DMS153 treated with DMSO at 0.1 percent for 48 hours (cell line): ENCODE measurements at regions not wholly inside any gene's neighbourhood (a gene's known extent, or its start where the extent isn't known, plus 50 kb on each side); places are given as distances from the start of the nearest gene placed in this dataset.

Experiments
- DNase-seq: peaks from one replicate; lab custom pipeline; 2025; ENCODE audit not compliant: unreplicated experiment; lab: John Stamatoyannopoulos, UW

DNA sequence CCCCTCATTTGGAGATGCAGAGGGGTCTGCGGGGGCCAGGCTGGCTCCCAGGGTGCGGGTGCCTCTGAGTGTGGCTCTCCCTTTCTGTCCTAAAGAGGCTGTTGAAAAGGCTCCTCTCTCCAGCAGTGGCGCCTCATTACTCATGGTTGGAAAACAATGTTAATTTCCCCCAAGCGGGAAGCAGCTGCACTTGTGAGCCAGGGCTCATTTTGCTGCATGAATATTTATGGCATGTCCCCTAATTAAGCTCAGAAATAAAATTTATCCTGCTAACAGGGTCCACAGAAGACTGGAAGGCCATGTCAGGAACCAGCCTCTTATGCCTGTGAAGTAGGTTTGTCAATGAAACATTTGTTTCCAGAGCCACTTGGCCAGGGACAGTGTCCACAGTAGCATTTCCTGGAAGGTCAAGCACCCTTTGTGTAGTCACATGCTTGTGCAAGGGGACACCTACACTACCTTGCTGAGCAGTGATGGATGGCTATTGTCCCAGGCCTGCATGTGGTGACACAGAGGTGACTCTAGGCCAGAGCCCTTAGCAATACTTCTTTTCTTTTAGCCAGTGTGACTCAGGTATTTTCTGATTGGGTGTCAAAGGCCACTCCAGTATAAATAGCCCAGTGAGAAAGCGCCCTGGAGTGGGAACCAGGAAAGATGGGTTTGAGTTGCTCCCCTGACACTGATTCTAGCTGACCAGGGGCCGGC lies 259.0 kb downstream of the FOXD2 start:
- peak; percentile 79 for DNase-seq

DNA sequence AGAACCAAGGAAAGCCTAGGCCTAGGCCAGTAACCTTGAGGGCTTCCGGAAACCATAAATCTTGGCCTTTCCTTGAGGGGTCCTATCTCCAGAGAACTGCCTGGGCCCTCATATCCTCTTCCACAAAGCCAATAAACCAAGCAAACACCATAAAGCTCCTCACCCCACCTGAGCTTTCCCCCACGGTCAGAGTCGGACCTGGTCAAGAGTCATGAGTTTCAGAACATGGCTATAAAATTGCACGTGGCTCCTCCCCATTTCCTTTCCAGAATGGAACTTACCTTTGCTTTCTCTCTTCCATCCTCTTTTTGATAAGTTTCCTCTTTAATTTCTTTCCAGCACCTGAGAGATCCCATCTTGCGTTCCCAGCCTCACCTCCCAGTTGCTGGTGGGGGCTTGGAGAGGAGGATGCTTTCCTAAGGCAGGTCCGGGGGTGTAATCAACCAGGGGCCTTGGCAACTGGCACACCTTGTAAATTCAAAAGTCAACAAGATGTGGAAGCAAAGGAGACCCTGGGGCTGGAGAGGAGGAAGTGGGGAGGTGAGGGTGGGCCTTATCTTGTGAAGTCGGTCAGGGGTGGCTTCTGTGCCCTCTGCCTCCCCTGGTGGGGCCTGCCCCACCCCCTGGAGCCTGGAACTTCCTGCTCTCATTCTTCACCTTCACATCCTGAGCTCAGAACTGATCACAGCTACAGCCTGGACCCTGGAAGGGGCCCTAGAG lies 259.9 kb downstream of the FOXD2 start:
- DNase-seq, result no peak

DNA sequence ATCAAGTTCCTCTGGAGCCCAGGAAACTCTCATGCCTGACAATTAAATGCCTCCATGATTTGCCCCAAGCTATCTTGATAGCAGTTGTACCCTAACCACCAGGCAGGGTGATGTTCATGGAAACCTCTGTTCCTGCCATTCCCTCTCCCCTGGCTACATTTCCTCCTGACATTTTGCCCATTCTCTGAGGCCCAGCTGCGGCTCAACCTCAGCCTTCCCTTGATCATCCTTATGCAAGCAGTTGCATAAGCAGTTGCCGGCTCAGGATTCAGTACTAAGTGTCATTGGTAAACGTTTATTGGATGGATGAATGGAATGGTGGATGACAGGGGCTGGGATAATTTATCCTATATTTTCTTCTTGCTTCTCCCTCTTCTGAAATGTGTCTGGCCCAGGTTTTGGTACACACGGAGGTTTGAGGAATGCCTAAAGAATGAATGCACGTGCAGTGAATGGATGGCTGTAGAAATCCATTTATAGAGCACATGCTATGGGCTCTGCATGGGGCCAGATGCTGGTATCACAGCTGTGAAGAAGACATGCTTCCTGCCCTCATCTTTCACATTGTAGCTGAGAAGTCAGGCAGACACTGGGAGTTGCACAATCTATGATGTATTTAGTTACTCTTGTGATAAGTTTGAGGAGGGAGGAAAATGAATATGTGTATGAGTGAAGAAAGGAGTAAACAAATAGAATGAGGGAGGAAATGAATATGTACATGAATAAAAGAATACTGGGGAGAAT lies 261.8 kb downstream of the FOXD2 start:
- no peak for DNase-seq

- DNase-seq, result no peak
These were observed 263.4 kb downstream of the FOXD2 start for GRCh38 chr1:47701283-47701682.

DNA sequence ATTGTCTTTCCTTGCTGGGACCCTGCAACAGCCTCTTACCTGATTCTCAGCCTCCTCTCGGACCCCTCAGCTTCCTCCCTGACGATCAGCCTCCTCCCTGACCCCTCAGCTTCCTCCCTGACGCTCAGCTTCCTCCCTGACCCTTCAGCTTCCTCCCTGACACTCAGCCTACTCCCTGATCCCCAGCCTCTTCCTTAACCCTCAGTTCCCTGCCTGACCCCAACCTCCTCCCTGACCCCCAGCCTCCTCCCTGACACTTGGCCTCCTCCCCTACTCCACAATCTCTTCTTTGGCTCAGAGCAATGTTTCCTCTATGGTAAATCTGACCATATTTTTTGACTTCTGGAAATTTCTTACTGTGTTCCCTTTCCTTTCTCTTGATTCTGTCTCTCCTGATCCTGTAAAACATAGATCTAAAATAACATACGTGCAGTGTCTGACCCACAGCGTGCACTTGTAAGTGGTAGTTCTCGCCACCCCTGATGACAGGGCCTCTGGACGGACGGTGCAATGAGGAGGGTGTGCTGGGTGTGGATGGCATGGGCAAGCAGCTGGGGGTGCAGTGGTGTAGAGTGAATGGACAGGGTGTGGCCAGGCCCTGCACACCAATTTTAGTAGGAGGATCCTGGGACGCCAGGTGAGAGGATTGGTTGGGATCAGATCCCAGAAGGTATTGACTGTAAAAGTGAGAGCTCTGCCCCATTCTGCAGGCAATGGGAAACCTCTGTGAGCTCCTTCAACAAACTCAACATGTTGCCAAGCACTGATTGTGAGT lies 264.1 kb downstream of the FOXD2 start:
- DNase-seq, result no peak

GRCh38 chr1:47703156-47703825 lies 265.4 kb downstream of the FOXD2 start:
- DNase-seq, result no peak

DNA sequence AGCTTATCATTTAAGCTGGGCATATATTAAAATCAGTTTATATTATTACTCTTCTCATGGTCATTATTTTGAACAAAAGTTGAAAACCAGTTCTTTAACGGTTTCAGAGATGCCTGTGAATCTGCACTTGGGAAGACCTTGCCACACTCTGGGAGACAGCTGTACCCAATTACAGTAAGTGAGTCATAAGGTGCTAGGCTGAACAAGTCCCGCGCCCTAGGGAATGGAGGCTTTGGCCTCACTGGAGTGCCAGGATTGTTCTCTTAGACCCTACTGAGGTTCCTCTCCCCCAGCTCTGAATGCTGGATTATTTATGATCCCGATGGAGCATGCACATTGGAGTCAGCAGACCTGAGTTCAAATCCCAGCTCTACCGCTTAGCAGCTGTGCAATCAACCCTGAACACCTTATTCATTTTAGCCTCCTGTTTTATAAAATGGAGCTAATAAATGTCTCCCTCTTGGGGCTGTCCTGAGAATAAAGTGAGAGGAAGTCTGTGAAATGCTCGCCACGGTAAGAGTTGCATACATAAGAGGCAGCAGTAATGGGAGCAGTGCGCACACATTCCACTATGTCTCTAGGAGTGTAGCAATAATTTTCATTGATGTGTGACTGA lies 266.2 kb downstream of the FOXD2 start:
- no peak for DNase-seq

DNA sequence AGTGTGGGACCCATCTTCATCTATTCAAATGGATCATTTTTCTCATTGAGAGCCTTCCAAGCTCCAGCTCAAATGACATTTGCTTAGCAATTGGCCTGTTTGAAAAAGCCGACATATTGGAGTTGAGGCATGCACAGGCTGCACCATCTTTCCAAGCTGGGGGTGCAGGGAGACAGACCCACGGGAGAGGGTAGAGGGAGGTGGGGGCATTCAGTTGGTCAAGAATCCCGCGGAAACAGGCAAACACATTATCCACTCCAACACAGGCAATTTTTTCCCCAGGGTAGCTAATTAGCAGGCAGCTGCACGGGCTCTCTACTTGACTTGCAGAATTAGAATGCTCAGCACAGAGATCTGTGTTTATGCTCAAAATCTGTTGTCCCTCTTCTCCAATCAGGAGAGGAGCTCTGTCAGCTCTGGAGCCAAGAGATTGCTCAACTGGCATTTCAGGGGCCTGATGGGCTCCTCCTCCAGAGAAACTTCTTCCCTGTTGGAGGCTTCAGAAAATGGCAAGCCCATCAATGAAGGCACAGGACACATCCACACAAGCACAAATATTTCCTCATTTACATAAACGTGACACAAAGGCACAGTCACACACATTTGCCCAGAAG lies 267.8 kb downstream of the FOXD2 start:
- DNase-seq, result no peak

GRCh38 chr1:47707503-47707902 lies 269.7 kb downstream of the FOXD2 start:
- DNase-seq, result no peak

GRCh38 chr1:47708019-47708535 lies 270.2 kb downstream of the FOXD2 start:
- no peak for DNase-seq

DNA sequence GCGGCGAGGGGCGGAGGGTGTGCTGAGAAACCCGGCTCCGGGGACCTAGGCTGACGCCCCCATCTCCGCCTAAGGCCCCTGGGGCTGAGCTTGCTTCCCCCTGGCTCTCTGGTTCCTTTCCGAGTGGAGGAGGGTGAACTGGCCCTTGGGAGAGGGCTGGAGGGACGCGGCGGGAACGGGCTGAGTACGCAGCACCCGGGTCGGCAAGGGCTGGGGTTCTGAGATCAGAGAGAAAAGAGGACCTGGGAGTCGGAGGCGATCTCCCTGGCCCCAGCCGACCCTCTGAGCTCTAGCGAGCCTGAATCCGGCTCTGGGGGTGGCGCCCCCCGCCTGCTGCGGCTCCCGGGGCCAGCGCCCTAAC lies 270.8 kb downstream of the FOXD2 start:
- DNase-seq, result no peak

- DNase-seq, result peak; percentile 74
These were observed 271.4 kb downstream of the FOXD2 start for GRCh38 chr1:47709019-47709871.

- DNase-seq, result peak; percentile 67
These were observed 272.0 kb downstream of the FOXD2 start for GRCh38 chr1:47709872-47710231.

DNA sequence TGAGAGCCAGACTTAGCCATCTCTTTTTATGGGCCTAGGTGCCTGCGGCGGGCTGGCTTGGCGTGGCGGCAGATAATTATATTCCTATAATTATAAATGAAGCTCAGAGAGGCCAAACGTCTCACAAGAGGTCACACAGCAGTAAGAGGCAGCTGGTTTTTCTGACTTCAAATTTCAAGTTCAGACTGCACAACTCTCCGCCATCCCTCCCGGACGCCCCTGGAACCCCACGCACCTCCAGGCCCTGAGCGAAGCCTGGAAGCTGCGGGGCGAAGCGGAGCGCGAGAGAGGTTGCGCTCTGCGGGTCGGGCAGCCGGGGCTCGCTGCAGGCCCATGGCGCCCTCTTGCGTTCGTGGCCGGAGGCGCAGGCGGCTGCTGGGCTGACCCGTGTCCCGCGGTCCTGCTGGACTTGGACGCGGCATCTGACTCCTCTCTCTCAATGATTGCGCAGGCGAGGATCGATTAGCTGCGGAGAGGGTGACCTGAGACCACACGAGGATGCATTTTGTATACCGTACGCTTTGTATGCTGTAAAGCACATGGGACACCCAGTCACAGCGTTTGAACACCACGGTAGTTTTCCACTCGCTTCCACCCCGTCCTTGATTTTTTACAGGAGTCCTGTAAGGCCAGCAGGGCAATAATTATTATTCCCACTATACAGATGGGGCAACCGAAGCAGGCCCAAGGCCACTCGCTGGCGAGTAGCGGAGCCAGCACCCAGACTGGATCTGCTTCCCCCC lies 272.7 kb downstream of the FOXD2 start:
- DNase-seq, result peak; percentile 71
